GM18508 (cell line): ENCODE measurements at regions not wholly inside any gene's neighbourhood (a gene's known extent, or its start where the extent isn't known, plus 50 kb on each side); places are given as distances from the start of the nearest gene placed in this dataset.
"Not testable (repeated sequence)": the region's sequence is repeated elsewhere in the genome, so short reads cannot be mapped to it uniquely, and the experiment has no call there.

Source experiments
- ATAC-seq: cut with Tn5 transposase; IDR thresholded peaks from one replicate; pipeline ENCODE4 v1.9.1; 2021; ENCODE audit warnings: moderate number of reproducible peaks; ENCODE audit not compliant: insufficient read depth, unreplicated experiment

GRCh38 chr13:67574320-67575233, 344.4 kb upstream of the PCDH9 start:
- no peak for ATAC-seq

DNA sequence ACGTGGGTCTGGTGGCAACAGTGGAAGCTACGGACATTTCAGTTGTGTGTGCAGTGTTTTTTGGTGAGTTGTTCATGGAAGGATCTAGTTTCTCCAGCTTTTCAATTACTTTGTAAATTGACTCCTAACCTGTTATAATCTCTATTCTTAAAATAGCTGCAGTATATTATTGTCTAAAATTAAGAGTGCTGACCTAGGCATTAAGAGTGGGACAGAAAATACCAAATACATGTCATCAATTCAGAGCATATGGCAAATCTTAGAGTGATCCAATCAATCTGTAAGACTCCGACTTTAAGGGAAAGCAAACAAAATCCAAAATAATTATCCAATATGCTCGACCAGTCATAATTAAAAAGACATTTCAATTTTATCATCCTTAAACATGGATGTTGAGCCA, 338.1 kb upstream of the PCDH9 start:
- ATAC-seq, result no peak

DNA sequence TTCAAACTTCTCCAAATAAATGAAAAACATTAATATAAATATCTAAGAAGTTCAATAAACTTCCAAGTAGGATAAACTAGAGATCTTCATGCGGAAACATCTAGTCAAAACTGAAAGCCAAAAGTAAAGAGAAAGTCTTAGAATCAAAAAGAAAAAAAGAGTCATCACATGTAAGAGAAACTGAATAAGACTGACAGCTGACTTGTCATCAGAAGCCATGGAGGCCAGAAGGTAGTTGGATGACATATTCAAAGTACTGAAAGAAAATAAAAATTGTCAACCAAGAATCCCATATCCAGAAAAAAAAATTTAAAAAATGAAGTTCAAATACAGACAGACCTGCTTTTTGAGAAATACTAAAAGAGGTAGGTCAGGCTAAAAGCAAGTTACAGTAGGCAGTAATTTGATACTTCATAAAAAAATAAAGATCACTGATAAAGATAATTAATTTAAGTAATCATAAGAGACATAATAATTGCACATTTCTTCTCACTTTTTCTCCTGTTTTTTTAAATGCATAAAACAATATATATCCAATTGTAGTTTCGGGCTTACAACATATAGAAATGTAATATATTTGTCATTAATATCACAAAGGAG, 327.6 kb upstream of the PCDH9 start:
- no peak for ATAC-seq

DNA sequence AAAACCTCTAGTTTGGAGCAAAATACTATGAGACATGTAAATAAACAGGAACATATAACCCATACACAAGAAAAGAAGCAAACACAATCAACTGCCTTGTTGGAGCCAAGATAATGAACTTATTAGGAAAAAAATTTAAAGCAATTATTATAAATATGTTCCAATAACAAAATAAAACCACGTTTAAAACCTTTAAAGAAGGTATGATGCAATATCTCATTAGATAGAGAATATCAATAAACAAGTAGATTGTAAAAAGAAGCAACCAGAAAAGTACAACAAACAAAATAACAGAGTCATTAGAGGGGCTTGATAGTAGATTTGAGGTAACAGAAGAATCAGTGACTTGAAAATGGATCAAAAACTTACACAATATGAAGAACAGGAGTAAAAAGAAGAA, 327.0 kb upstream of the PCDH9 start:
- ATAC-seq, result no peak

DNA sequence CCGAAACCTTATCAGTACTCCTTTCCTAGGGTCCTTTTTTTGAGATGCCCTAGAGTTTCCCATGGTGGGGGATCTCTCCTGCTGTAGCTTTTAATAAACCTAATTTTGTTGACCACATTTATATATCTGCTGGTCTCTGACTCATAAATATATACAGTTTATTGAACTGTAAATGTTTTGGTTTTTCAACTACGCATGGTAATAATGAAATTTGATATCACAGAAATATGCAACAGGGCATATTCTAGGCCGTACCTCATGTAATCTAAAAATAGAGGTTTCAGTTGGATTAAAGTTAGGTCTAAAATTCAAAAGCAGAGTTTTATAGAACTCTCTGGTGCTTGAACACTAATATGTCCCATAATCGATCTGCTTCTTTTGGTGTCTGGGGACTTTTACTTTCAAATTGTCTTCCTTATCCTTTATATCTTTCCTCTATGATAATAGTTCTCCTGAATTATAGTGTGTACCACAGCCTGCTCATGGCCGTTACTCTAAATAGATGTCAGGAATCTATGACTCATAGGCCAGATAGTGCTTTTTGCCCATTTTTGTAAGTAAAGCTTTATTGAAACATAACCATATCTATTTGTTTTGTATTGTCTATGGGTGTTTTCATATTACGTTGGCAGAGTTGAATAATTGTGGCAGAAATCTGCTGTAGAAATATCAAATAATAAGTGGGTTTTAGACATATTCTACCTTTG, 324.8 kb upstream of the PCDH9 start:
- no peak for ATAC-seq

DNA sequence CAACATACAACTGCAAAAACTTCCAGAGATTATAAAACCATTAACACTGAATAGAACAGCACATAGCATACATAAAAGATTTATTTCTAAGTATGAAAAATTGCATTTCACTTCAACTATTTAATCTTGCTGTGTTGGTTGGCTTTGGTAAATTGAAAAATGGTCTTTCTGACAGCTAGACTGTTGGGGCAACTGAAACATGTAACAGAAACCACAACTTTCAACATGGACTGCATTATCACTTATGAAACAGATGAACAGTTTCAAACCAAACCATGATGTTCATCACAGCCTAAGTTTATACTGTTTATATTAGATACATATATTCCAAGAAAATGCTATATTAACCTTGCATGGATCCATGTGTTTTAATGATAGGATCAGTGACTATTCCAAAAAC, 324.1 kb upstream of the PCDH9 start:
- no peak for ATAC-seq

GRCh38 chr13:67549331-67549730, 319.2 kb upstream of the PCDH9 start:
- ATAC-seq, result no peak

DNA sequence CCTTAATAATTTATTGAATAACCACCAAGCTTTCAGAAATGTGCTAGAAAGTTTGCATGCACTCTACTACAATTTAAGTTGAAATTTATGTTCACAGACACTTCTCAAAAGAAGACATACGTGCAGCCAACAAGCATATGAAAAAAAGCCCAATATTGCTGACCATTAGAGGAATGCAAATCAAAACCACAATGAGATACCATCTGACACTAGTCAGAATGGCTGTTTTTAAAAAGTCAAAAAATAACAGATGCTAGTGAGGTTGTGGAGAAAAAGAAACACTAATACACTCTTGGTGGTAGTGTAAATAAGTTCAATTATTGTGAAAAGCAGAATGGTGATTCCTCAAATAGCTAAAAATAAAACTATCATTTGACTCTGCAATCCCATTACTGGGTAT, 308.8 kb upstream of the PCDH9 start:
- ATAC-seq, result no peak

DNA sequence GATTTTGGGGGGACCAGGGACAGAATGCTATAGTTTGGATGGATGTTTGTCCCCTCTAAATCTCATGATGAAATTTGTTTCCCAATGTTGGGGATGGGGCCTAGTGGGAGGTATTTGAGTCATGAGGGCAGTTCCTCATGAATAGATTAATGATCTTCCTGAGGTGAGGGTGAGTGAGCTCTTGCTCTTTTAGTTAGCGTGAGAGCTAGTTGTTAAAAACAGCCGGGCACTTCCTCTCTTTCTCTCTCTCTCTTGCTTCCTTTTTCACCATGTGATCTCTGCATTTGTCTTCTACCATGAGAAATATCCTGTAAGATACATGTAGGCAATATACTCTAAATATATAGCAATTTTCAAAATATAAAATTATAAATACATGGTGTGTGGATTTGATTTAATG, 290.8 kb upstream of the PCDH9 start:
- ATAC-seq, result no peak

GRCh38 chr13:67519356-67519755, 289.2 kb upstream of the PCDH9 start:
- no peak for ATAC-seq

DNA sequence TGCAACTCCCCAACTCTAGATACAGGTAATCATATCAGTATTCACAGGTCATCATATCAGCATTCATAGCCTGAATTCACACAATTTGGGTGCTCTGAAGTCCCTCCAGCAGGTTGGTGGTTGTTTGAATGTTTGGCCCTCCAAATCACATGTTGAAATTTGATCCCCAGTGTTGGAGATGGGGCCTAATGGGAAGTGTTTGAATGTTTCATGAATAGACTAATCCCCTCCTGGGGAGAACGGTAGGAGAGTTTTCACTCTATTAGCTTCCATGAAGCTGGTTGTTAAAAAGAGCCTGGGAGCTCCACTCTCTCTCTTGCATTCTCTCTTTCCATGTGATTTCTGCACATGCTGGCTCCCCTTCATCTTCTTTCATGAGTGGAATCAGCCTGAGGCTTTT, 288.6 kb upstream of the PCDH9 start:
- ATAC-seq, result no peak

DNA sequence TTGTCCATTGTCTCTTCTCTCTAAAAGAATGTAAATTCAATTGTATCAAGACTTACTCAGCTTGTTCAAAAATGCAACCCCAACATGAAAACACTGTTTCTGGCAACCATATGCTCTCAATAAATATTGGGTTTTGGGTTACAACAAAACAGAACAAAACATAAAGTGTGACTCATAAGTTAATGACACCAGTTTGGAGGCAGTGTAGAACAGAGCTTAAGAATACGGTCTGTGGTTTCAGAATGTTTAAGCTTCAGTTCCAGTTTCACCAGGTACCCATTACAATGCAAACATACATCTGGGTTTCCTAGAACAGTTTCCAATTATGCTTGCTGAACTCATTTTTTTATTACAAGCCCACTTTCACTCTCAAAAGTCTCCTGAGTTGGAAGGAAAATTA, 285.8 kb upstream of the PCDH9 start:
- no peak for ATAC-seq

- ATAC-seq, result no peak
Observed at GRCh38 chr13:67509018-67509417, 278.9 kb upstream of the PCDH9 start.

DNA sequence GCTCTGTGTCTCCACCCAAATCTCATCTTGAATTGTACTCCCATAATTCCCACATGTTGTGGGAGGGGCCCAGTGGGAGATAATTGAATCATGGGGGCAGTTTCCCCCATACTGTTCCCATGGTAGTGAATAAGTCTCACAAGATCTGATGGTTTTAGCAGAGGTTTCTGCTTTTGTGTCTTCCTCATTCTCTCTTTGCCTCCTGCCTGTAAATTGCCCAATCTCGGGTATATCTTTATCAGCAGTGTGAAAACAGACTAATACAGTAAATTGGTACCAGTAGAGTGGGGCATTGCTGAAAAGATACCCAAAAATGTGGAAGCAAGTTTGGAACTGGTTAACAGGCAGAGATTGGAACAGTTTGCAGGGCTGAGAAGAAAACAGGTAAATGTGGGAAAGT, 278.1 kb upstream of the PCDH9 start:
- ATAC-seq, result not testable (repeated sequence)

DNA sequence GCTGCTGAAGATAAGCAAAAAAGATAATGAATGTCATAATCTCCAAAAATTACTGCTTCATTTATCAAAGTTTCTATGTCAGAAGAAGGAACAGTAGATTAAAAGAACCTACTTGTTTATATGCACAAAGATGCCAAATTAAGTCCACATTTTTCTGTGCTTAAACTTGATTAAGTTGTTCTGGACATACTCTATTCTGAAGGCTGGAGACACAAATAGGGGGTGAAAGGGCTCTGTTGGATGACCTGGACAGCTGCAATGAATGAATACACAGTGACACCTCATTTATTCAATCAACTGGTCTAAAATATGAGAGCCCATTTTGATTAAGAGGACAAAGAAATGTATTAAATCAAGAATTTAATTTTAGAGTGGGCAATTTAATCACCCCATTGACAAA, 276.3 kb upstream of the PCDH9 start:
- no peak for ATAC-seq

- no peak for ATAC-seq
Observed at GRCh38 chr13:67505376-67505775, 275.2 kb upstream of the PCDH9 start.

DNA sequence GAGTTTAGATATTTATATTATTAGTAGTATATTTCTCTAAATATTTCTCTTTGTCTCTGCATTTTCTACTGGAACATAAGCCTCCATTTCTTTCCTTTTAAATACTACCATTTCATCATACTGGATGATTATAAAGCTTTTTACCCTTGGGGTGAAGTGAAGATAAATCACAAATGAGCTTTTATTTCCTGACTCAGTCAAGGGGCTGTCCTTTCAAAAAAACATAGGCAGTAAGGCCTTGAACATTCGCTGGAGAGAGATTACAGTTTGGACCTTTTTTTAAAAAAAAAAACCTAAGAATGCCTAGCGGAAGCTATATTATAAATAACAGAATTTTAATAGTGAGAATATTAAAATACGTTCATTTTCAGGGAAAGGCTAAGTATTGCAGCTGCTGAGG, 268.8 kb upstream of the PCDH9 start:
- ATAC-seq, result no peak

DNA sequence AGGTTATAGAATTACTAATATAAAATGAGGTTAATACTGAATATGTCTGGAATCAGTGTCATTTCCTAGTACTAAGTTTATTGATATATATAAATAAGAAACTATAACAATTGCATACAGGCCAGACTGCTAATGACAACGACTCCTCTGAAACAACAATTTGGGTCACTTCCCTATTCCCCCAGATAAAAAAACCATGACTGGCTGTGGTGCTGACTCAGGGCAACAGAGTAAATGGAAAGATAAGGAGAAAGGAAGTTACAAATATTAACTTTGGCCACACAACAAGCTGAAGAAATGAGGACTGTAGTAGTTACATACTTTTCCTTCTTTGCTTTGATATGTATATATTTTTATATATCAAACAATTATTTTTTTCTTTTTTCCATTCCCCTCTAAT, 263.7 kb upstream of the PCDH9 start:
- no peak for ATAC-seq

GRCh38 chr13:67489016-67489415, 258.9 kb upstream of the PCDH9 start:
- no peak for ATAC-seq

- no peak for ATAC-seq
Observed at GRCh38 chr13:67481445-67481844, 251.3 kb upstream of the PCDH9 start.

DNA sequence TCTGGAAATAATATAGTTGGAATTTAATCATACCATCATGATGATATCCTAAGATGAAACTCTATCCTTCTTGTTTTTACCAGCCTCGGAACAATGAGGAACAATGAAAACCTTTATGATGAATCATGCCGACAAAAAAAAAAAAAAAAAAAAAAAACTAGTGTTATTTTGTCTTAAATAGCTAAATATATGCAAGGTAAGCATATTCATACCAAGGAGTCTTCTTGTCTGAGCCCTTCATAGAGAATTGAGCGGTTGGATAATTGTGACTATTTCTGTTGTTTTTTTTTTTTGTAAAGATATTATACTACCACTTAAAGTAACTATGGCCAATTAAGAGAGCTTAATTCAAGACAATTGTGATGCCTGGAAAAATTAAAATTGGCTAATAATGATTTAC, 244.0 kb upstream of the PCDH9 start:
- ATAC-seq, result no peak
